Ishikawa (cell line): ENCODE measurements at regions not wholly inside any gene's neighbourhood (a gene's known extent, or its start where the extent isn't known, plus 50 kb on each side); places are given as distances from the start of the nearest gene placed in this dataset.

ENCODE experiments used
- CEBPB ChIP-seq: IDR thresholded peaks from 2 replicates; pipeline ENCODE4 v1.6.1; 2012
- EGR1 ChIP-seq: IDR thresholded peaks from 2 replicates; pipeline ENCODE4 v1.6.1; 2012
- FOXM1 ChIP-seq: IDR thresholded peaks from 2 replicates; pipeline ENCODE4 v1.6.1; 2012; ENCODE audit warnings: low read depth, borderline replicate concordance
- MAX ChIP-seq: IDR thresholded peaks from 2 replicates; pipeline ENCODE4 v1.6.1; 2012
- NFIC ChIP-seq: IDR thresholded peaks from 2 replicates; pipeline ENCODE4 v1.6.1; 2012
- RAD21 ChIP-seq: IDR thresholded peaks from 2 replicates; pipeline ENCODE4 v1.6.1; 2012; ENCODE audit warnings: low read depth
- REST ChIP-seq: IDR thresholded peaks from 2 replicates; pipeline ENCODE4 v1.6.1; 2012; ENCODE audit warnings: low read depth, mild to moderate bottlenecking
- TAF1 ChIP-seq: IDR thresholded peaks from 2 replicates; pipeline ENCODE4 v1.6.1; 2012; ENCODE audit warnings: low read depth, mild to moderate bottlenecking

GRCh38 chr21:41115851-41116250, 52.1 kb upstream of the BACE2 start:
- no peak for TF ChIP-seq REST
- TF ChIP-seq RAD21, result no peak
- TF ChIP-seq TAF1, result no peak
- no peak for TF ChIP-seq NFIC
- TF ChIP-seq CEBPB, result no peak
- TF ChIP-seq MAX, result no peak
- TF ChIP-seq FOXM1, result no peak
- TF ChIP-seq EGR1, result no peak
